Stromal cell of bone marrow (primary cell): ENCODE measurements at regions not wholly inside any gene's neighbourhood (a gene's known extent, or its start where the extent isn't known, plus 50 kb on each side); places are given as distances from the start of the nearest gene placed in this dataset.
"Not testable (repeated sequence)": the region's sequence is repeated elsewhere in the genome, so short reads cannot be mapped to it uniquely, and the experiment has no call there.

Experiments used
- DNase-seq: peaks from one replicate; pipeline ENCODE4 v3.0.0-alpha.2; 2012; ENCODE audit warnings: low read depth

GRCh38 chr7:94109556-94109955, 105.4 kb upstream of the BET1 start:
- no peak for DNase-seq

- no peak for DNase-seq
Measured at GRCh38 chr7:94111009-94111408, 106.9 kb upstream of the BET1 start.

- no peak for DNase-seq
Measured at GRCh38 chr7:94115316-94115715, 111.2 kb upstream of the BET1 start.

GRCh38 chr7:94123136-94123535, 119.0 kb upstream of the BET1 start:
- DNase-seq = no peak

- no peak for DNase-seq
Measured at GRCh38 chr7:94127026-94127425, 122.9 kb upstream of the BET1 start.

DNA sequence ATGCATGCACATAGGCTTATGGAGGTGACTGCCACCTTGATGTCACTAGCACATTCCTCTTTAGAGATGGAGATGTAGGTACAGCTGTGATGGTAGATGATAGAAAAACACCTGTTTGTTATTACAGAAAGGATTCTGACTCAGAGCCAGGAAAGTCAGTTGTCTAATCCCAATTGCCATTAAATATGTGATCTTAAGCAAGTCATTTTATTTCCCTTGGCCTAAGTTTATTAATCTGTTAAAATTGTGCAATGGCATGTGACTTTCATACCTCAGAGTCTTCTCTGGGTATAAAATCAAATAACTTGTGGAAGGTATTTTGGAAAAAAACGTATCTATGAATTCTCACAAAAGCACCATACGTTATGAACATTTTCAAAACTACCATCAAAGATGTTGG, 123.9 kb upstream of the BET1 start:
- DNase-seq = no peak

DNA sequence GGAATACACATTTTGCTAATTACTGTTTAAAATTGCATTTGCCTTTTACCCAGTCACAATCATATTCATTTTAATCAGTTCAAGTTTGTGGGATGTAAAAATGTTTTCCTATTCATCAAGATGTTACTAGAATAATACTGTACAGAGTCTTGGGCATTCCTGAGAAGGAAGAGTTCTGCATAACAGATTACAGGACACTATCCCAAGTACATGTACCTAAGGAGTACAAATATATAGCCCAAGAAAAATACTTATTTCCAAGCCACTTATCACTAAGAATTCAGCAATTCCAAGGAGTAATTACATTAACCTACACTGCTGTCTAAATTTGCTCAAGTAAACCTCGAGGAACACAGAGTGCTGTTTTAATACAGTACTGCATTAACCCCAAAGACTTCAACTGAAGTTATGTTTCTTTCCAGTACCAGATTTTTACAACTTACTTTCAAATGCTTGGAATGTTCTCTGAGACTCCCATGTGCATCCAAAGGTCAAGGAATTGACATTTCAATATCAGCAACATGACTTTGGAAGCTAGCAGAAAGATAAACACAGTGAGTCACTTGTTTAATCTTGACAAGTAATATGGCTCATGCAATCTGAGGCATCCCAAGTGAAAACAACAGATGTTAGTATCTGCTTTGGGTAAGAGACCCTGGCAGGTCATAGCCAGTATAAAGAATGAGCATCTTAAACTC, 125.4 kb upstream of the BET1 start:
- no peak for DNase-seq

GRCh38 chr7:94130716-94131115, 126.6 kb upstream of the BET1 start:
- no peak for DNase-seq

- no peak for DNase-seq
Measured at GRCh38 chr7:94133460-94133859, 129.3 kb upstream of the BET1 start.

- no peak for DNase-seq
Measured at GRCh38 chr7:94135180-94135579, 131.0 kb upstream of the BET1 start.

- no peak for DNase-seq
Measured at GRCh38 chr7:94142281-94142680, 138.1 kb upstream of the BET1 start.

DNA sequence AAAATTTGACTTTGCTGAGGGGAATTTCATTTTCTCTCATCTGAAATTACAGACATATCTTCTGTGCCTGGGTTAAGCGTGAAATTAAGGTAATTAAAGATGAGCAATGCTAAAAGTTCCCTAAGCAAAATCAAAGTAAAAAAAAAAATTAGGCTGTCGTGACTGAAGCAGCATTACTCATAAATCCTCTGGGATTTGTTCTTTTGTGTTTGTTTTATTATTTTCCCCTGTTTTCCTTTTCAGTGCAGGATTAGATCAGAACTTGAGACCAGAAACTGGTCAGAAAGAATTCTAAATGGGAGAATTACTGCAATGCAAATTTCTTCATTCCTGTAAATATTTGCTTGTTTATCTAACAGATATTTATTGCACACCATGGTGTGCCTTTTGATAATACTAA, 141.4 kb upstream of the BET1 start:
- DNase-seq = peak; percentile 47

DNA sequence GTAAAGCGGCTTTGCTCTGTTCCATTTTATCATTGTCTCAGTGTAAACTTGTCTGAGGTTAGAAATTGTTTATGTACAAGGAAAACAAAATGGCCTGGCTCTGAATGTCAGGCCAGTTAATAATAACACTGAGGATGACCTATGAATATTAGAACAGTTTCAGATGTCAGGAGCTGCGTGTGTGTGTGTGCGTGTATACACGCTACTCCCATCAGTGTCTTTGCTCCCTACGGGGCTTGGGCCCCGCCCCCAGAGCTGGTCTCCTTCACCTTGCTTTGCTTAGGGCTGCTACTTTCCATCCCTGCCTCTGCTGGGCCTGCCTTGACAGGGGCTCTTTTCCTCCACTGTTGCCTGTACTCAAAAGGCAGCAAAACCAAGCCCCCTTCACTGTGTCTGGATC, 142.3 kb upstream of the BET1 start:
- no peak for DNase-seq

- DNase-seq = no peak
Measured at GRCh38 chr7:94149789-94150545, 145.8 kb upstream of the BET1 start.

- DNase-seq = no peak
Measured at GRCh38 chr7:94154182-94154581, 150.0 kb upstream of the BET1 start.

DNA sequence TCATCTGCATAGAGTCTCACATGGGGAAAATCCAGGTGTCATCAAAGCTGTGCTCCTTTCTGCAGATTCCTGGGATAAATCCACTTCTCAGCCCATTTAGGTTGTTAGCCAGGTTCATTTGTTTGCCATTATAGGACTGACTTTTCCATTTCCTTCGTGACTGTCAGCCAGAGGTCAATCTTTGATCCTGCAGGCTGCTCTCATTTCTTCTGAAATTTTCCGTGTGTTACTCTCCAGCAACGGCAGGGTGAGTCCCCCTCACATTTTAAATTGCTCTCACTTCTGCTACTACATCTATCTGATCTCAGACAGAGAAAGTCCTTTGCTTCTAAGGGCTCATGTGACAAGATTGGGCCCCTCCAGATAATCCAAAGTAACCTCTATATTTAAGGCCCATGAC, 150.7 kb upstream of the BET1 start:
- DNase-seq = no peak

- not testable (repeated sequence) for DNase-seq
Measured at GRCh38 chr7:94157659-94158306, 153.6 kb upstream of the BET1 start.

- DNase-seq = no peak
Measured at GRCh38 chr7:94160719-94161435, 156.7 kb upstream of the BET1 start.

DNA sequence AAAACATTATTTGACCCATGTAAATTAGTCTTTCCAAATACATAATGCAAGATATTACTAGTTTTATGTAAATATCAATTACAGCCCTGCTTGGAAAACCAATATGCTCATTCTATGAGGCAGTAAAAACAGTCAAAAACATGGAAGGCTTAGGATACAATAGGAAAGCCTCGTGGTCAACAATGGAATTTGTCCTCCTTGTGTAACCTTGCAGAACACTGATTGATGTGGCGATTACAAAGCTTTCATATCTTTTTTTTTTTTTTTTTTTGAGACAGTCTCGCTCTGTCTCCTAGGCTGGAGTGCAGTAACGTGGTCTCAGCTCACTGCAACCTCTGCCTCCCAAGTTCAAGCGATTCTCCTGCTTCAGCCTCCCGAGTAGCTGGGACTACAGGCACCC, 157.3 kb upstream of the BET1 start:
- DNase-seq = no peak

GRCh38 chr7:94169682-94170081, 165.5 kb upstream of the BET1 start:
- no peak for DNase-seq

DNA sequence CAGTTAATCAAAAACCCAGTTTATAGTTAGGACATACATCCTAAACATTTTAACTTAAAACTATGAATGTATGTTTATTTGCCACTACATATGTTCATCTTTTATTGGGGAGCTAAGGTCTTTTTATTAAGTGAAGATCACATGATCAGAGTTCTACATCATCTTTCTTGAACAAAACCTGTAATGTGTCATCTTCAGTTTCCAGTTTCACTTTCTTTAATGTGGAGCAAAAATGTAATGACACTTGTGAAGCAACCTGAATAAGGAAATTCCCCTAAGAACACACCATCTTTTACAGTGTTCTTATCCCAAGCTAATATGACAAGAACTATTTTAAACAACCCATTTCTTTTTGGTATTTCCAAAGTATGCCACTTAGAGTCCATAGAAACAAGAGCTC, 166.7 kb upstream of the BET1 start:
- no peak for DNase-seq

GRCh38 chr7:94173436-94173835, 169.3 kb upstream of the BET1 start:
- DNase-seq = no peak

- no peak for DNase-seq
Measured at GRCh38 chr7:94174375-94174774, 170.2 kb upstream of the BET1 start.
